OCI-LY1 (cell line): ENCODE measurements at regions not wholly inside any gene's neighbourhood (a gene's known extent, or its start where the extent isn't known, plus 50 kb on each side); places are given as distances from the start of the nearest gene placed in this dataset.

Experiments used
- H2AFZ ChIP-seq: fragments of 200-600 bp; sonication (generic), shearing (Covaris generic); 2 replicates; pipeline ENCODE4 v1.6.0; 2014; ENCODE audit warnings: antibody characterized with exemption, mild to moderate bottlenecking, low read length
- H3F3A ChIP-seq: fragments of 200-600 bp; sonication (generic), shearing (Covaris generic); 2 replicates; pipeline ENCODE4 v1.6.0; 2014; ENCODE audit warnings: mild to moderate bottlenecking, antibody characterized with exemption, low read length, moderate library complexity; ENCODE audit not compliant: insufficient read depth
- H3K27ac ChIP-seq: fragments of 200-600 bp; sonication (generic); 2 replicates; pipeline ENCODE4 v1.5.1; 2014; ENCODE audit warnings: low read length, mixed run types, mild to moderate bottlenecking, low read depth; ENCODE audit not compliant: poor library complexity, severe bottlenecking
- H3K27me3 ChIP-seq: fragments of 200-600 bp; sonication (generic); 2 replicates; pipeline ENCODE4 v1.6.0; 2014; ENCODE audit warnings: antibody characterized with exemption, mild to moderate bottlenecking, low read length, moderate library complexity; ENCODE audit not compliant: insufficient read depth
- H3K36me3 ChIP-seq: fragments of 200-600 bp; sonication (generic); 2 replicates; pipeline ENCODE4 v1.6.1; 2014; ENCODE audit warnings: mild to moderate bottlenecking, antibody characterized with exemption, low read length, moderate library complexity, mixed read lengths; ENCODE audit not compliant: insufficient read depth
- H3K4me1 ChIP-seq: fragments of 200-600 bp; sonication (generic); 2 replicates; pipeline ENCODE4 v1.5.1; 2014; ENCODE audit warnings: mild to moderate bottlenecking, low read length, moderate library complexity; ENCODE audit not compliant: insufficient read depth, severe bottlenecking
- H3K4me2 ChIP-seq: fragments of 200-600 bp; sonication (generic), shearing (Covaris generic); 2 replicates; pipeline ENCODE4 v1.6.1; 2014; ENCODE audit warnings: low read length
- H3K4me3 ChIP-seq: fragments of 200-600 bp; sonication (generic); 2 replicates; pipeline ENCODE4 v1.5.1; 2014; ENCODE audit warnings: low read length, low read depth, mild to moderate bottlenecking, mixed read lengths; ENCODE audit not compliant: poor library complexity, severe bottlenecking
- H3K79me2 ChIP-seq: fragments of 200-600 bp; shearing (Covaris generic); 2 replicates; pipeline ENCODE4 v1.6.1; 2016; ENCODE audit warnings: mixed run types, low read length, mixed read lengths; ENCODE audit not compliant: insufficient read depth
- H3K9ac ChIP-seq: fragments of 200-600 bp; sonication (generic), shearing (Covaris generic); 2 replicates; pipeline ENCODE4 v1.6.1; 2014; ENCODE audit warnings: mild to moderate bottlenecking, low read length, mixed read lengths
- H3K9me2 ChIP-seq: fragments of 200-600 bp; sonication (generic), shearing (Covaris generic); 2 replicates; pipeline ENCODE4 v1.6.1; 2014; ENCODE audit warnings: low read depth, mild to moderate bottlenecking, low read length, mixed read lengths
- H3K9me3 ChIP-seq: fragments of 200-600 bp; shearing (Covaris generic); 2 replicates; pipeline ENCODE4 v1.6.1; 2014; ENCODE audit warnings: low read length, mixed read lengths
- H4K20me1 ChIP-seq: fragments of 200-600 bp; sonication (generic), shearing (Covaris generic); 2 replicates; pipeline ENCODE4 v1.6.0; 2016; ENCODE audit warnings: mild to moderate bottlenecking, low read length; ENCODE audit not compliant: insufficient read depth
- CTCF ChIP-seq: fragments of 200-600 bp; sonication (generic), shearing (Covaris generic); IDR thresholded peaks from 2 replicates; pipeline ENCODE4 v1.5.1; 2017; ENCODE audit warnings: mild to moderate bottlenecking, antibody characterized with exemption, low read length, moderate library complexity, mixed read lengths
- EZH2 ChIP-seq: fragments of 200-600 bp; sonication (generic), shearing (Covaris generic); IDR thresholded peaks from 2 replicates; pipeline ENCODE4 v1.8.0; 2017; ENCODE audit warnings: borderline replicate concordance, mixed run types, mild to moderate bottlenecking, antibody characterized with exemption, low read length, moderate library complexity, mixed read lengths

- TF ChIP-seq EZH2 (no peak), CTCF (no peak)
- no peak overlapping the region for H3K9ac ChIP-seq
- H3K4me1 ChIP-seq: no peaks in the 10 kb centered on the region
- no peak overlapping the region for H3K4me3 ChIP-seq
- H4K20me1 ChIP-seq: no peaks in the 10 kb centered on the region
- H3K9me3 ChIP-seq: no peaks in the 10 kb centered on the region
- no peaks in the 10 kb centered on the region for H3K9me2 ChIP-seq
- no peaks in the 10 kb centered on the region for H3K36me3 ChIP-seq
- H2AFZ ChIP-seq: no peak overlapping the region
- no peaks in the 10 kb centered on the region for H3F3A ChIP-seq
- H3K27me3 ChIP-seq: no peaks in the 10 kb centered on the region
- no peak overlapping the region for H3K4me2 ChIP-seq
- H3K79me2 ChIP-seq: no peaks in the 10 kb centered on the region
- H3K27ac ChIP-seq: no peak overlapping the region
Measured at GRCh38 chr15:26232691-26233090, 369.6 kb upstream of the ATP10A start.

GRCh38 chr15:26231096-26231495, 368.0 kb upstream of the ATP10A start:
- Histone ChIP-seq H3K4me3 (no peak overlapping the region), H4K20me1 (no peaks in the 10 kb centered on the region), H2AFZ (no peak overlapping the region), H3K9me3 (0 out of 2 replicates have a peak, but pooled peaks cover 2% of the 10 kb centered on the region), H3F3A (no peaks in the 10 kb centered on the region), H3K79me2 (no peaks in the 10 kb centered on the region), H3K36me3 (no peaks in the 10 kb centered on the region), H3K4me2 (no peak overlapping the region), H3K9me2 (no peaks in the 10 kb centered on the region), H3K9ac (no peak overlapping the region), H3K4me1 (no peaks in the 10 kb centered on the region), H3K27ac (no peak overlapping the region), H3K27me3 (no peaks in the 10 kb centered on the region)
- no peak for TF ChIP-seq CTCF
- no peak for TF ChIP-seq EZH2

GRCh38 chr15:26224266-26224665, 361.1 kb upstream of the ATP10A start:
- H3K9me3 ChIP-seq: 0 out of 2 replicates have a peak, but pooled peaks cover 2% of the 10 kb centered on the region
- H3K27ac ChIP-seq: no peak overlapping the region
- H3K27me3 ChIP-seq: no peaks in the 10 kb centered on the region
- H3K79me2 ChIP-seq: no peaks in the 10 kb centered on the region
- no peaks in the 10 kb centered on the region for H4K20me1 ChIP-seq
- no peaks in the 10 kb centered on the region for H3K9me2 ChIP-seq
- no peak overlapping the region for H3K4me2 ChIP-seq
- no peaks in the 10 kb centered on the region for H3K36me3 ChIP-seq
- H3K4me1 ChIP-seq: no peaks in the 10 kb centered on the region
- no peak overlapping the region for H3K4me3 ChIP-seq
- no peak for TF ChIP-seq CTCF
- no peak overlapping the region for H2AFZ ChIP-seq
- no peaks in the 10 kb centered on the region for H3F3A ChIP-seq
- H3K9ac ChIP-seq: no peak overlapping the region
